IMR-90 (cell line): ENCODE measurements at regions not wholly inside any gene's neighbourhood (a gene's known extent, or its start where the extent isn't known, plus 50 kb on each side); places are given as distances from the start of the nearest gene placed in this dataset.

Experiments used
- CEBPB ChIP-seq: IDR thresholded peaks from 2 replicates; pipeline ENCODE4 v1.6.1; 2012; ENCODE audit warnings: low read depth, low read length, improper control_type of control experiment
- CTCF ChIP-seq: conservative IDR thresholded peaks from 2 replicates; pipeline ENCODE4 v1.5.1; 2012; ENCODE audit warnings: mild to moderate bottlenecking, low read depth, low read length, improper control_type of control experiment
- ELK1 ChIP-seq: fragments of 150-350 bp; IDR thresholded peaks from 2 replicates; pipeline ENCODE4 v1.6.1; 2016; ENCODE audit warnings: low read depth, mild to moderate bottlenecking, low read length, moderate library complexity, borderline replicate concordance
- POLR2A ChIP-seq: IDR thresholded peaks from 2 replicates; pipeline ENCODE4 v1.6.1; 2012; ENCODE audit warnings: mild to moderate bottlenecking, low read depth, low read length
- RAD21 ChIP-seq: IDR thresholded peaks from 2 replicates; pipeline ENCODE4 v1.6.1; 2012; ENCODE audit warnings: low read length, improper control_type of control experiment
- RCOR1 ChIP-seq: IDR thresholded peaks from 2 replicates; pipeline ENCODE4 v1.6.1; 2012; ENCODE audit warnings: mild to moderate bottlenecking, low read length, improper control_type of control experiment; ENCODE audit not compliant: insufficient replicate concordance
- RFX5 ChIP-seq: IDR thresholded peaks from 2 replicates; pipeline ENCODE4 v1.8.0; 2012; ENCODE audit warnings: low read depth, mild to moderate bottlenecking, low read length, moderate library complexity
- SMC3 ChIP-seq: fragments of 150-350 bp; IDR thresholded peaks from 2 replicates; pipeline ENCODE4 v1.6.1; 2016; ENCODE audit warnings: low read depth, mild to moderate bottlenecking, antibody characterized with exemption, low read length, moderate library complexity
- USF2 ChIP-seq: fragments of 150-350 bp; IDR thresholded peaks from 2 replicates; pipeline ENCODE4 v1.6.1; 2017; ENCODE audit warnings: mild to moderate bottlenecking, antibody characterized with exemption, low read length, low read depth

GRCh38 chr2:15863089-15863488 lies 77.3 kb upstream of the MYCN start:
- no peak for TF ChIP-seq CTCF
- no peak for TF ChIP-seq USF2
- no peak for TF ChIP-seq ELK1
- TF ChIP-seq SMC3, result no peak
- no peak for TF ChIP-seq CEBPB
- TF ChIP-seq POLR2A, result no peak
- TF ChIP-seq RAD21, result no peak
- no peak for TF ChIP-seq RFX5
- no peak for TF ChIP-seq RCOR1
